ENCODE measurements at regions not wholly inside any gene's neighbourhood (a gene's known extent, or its start where the extent isn't known, plus 50 kb on each side); places are given as distances from the start of the nearest gene placed in this dataset.
"Not testable (repeated sequence)": the region's sequence is repeated elsewhere in the genome, so short reads cannot be mapped to it uniquely, and the experiment has no call there.

GRCh38 chr6:56827908-56828649 is 126.8 kb upstream of the BEND6 start:
- peaks cover 0 to 6% of the 10 kb centered on the region in 2 donors for H3K4me1 ChIP-seq
- WGBS, 2 donors: 84 to 88% methylated on average over 2 of the region's 2 CpGs

GRCh38 chr6:56824431-56824830 is 130.5 kb upstream of the BEND6 start:
- DNase-seq; intact Hi-C loops (cut with DNase I): not testable (repeated sequence)
- WGBS, 2 donors: 90 to 97% methylated on average over 10 to 20 of the region's 26 CpGs

More at GRCh38 chr6:56827908-56828649, 126.8 kb upstream of the BEND6 start:
- TF ChIP-seq POLR2A (IDR thresholded peaks at IDR 0.05) (no peak), CTCF (IDR thresholded peaks at IDR 0.05) (no peak)
- intact Hi-C loops (cut with DNase I): no loop called here
- no peak overlapping the region for H3K4me3 ChIP-seq (replicated peaks in 1 of 3)
- no peak for DNase-seq
- no peaks in the 10 kb centered on the region for H3K36me3 ChIP-seq
- no peaks in the 10 kb centered on the region for H3K27me3 ChIP-seq
- no peaks in the 10 kb centered on the region for H3K9me3 ChIP-seq
- H3K27ac ChIP-seq: no peak overlapping the region

GRCh38 chr6:56821005-56821432 is 133.9 kb upstream of the BEND6 start:
- no peaks in the 10 kb centered on the region for H3K4me1 ChIP-seq
- H3K4me3 ChIP-seq (replicated peaks in 1 of 3): no peak overlapping the region
- WGBS, 2 donors: 54 to 55% methylated on average over 3 of the region's 3 CpGs
- no peaks in the 10 kb centered on the region for H3K27me3 ChIP-seq
- no peak overlapping the region for H3K27ac ChIP-seq
- TF ChIP-seq POLR2A (IDR thresholded peaks at IDR 0.05) (no peak), CTCF (IDR thresholded peaks at IDR 0.05) (no peak)
- DNase-seq: no peak
- H3K9me3 ChIP-seq: no peaks in the 10 kb centered on the region
- H3K36me3 ChIP-seq: no peaks in the 10 kb centered on the region
- intact Hi-C loops (cut with DNase I): no loop called here

More at GRCh38 chr6:56824431-56824830, 130.5 kb upstream of the BEND6 start:
- H3K4me1 ChIP-seq; H3K27ac ChIP-seq; H3K36me3 ChIP-seq; H3K27me3 ChIP-seq; H3K4me3 ChIP-seq (replicated peaks in 1 of 3); H3K9me3 ChIP-seq: not testable (repeated sequence)

- no peaks in the 10 kb centered on the region for H3K9me3 ChIP-seq
- intact Hi-C loops (cut with DNase I): no loop called here
- H3K4me3 ChIP-seq (replicated peaks in 1 of 3): no peak overlapping the region
- WGBS, 2 donors: 77 to 80% methylated on average over 2 of the region's 2 CpGs
- no peaks in the 10 kb centered on the region for H3K4me1 ChIP-seq
- no peaks in the 10 kb centered on the region for H3K36me3 ChIP-seq
- no peaks in the 10 kb centered on the region for H3K27me3 ChIP-seq
- TF ChIP-seq CTCF (IDR thresholded peaks at IDR 0.05) (no peak), POLR2A (IDR thresholded peaks at IDR 0.05) (no peak)
- no peak overlapping the region for H3K27ac ChIP-seq
- no peak for DNase-seq
Measured at GRCh38 chr6:56820060-56820459, 134.8 kb upstream of the BEND6 start.

GRCh38 chr6:56819604-56820003 is 135.3 kb upstream of the BEND6 start:
- no peak overlapping the region for H3K4me3 ChIP-seq (replicated peaks in 1 of 3)
- H3K9me3 ChIP-seq: no peaks in the 10 kb centered on the region
- H3K36me3 ChIP-seq: no peaks in the 10 kb centered on the region
- no peaks in the 10 kb centered on the region for H3K27me3 ChIP-seq
- intact Hi-C loops (cut with DNase I): no loop called here
- DNase-seq: no peak
- TF ChIP-seq POLR2A (IDR thresholded peaks at IDR 0.05) (no peak), CTCF (IDR thresholded peaks at IDR 0.05) (no peak)
- 95 to 100% methylated on average over 1 of the region's 1 CpG for WGBS, 2 donors
- no peak overlapping the region for H3K27ac ChIP-seq
- H3K4me1 ChIP-seq: no peaks in the 10 kb centered on the region

Data from thyroid gland (tissue), 4 donors.